GM18868 (cell line): ENCODE measurements at regions not wholly inside any gene's neighbourhood (a gene's known extent, or its start where the extent isn't known, plus 50 kb on each side); places are given as distances from the start of the nearest gene placed in this dataset.

ENCODE experiments used
- ATAC-seq: cut with Tn5 transposase; IDR thresholded peaks from one replicate; pipeline ENCODE4 v1.9.1; 2021; ENCODE audit warnings: mild to moderate bottlenecking, moderate library complexity; ENCODE audit not compliant: unreplicated experiment

- no peak for ATAC-seq
Measured at GRCh38 chr13:107529035-107529434, 686.3 kb downstream of the LIG4 start.

- no peak for ATAC-seq
Measured at GRCh38 chr13:107518780-107519179, 696.6 kb downstream of the LIG4 start.

DNA sequence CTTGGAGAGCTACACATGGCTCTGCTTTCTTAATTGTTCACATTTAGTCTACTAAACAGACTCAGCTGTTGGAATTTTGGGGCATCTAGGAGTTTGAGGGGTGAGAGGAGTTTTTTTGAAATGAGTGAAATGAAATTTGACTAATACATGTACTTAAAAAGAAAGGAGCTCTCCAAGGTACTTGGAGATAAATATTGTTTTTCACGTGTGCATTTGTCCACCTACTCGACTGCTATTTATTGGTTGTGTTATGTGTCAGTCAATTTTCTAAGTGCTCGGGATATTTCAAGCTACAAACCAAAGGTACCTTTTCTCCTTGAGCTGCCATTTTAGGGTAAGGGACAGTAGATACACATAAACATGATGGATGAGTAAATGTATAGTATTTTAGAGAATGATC lies 697.0 kb downstream of the LIG4 start:
- no peak for ATAC-seq

- ATAC-seq: no peak
Measured at GRCh38 chr13:107516517-107516916, 698.8 kb downstream of the LIG4 start.

- no peak for ATAC-seq
Measured at GRCh38 chr13:107512551-107512950, 702.8 kb downstream of the LIG4 start.

GRCh38 chr13:107497661-107498060 lies 717.7 kb downstream of the LIG4 start:
- ATAC-seq: no peak

GRCh38 chr13:107493266-107493665 lies 722.1 kb downstream of the LIG4 start:
- no peak for ATAC-seq

DNA sequence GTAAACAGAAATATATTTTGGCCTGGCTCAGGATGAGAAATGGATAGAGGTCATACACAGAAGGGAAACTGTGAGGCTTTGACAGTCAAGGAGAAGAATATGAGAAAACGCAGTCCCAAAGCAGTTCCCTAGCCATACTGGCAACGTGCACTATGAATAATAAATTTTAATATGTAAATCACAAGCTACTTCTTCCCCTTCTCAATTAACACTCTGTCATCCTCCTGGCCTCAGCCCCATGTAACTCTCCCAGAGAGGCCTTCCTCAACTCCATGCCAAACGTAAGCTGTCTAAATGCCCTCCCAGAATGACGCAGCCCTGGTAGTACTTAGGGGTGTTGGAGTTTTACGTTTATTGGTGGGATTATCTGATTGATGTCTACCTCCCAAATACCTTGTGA lies 732.6 kb downstream of the LIG4 start:
- ATAC-seq: no peak

DNA sequence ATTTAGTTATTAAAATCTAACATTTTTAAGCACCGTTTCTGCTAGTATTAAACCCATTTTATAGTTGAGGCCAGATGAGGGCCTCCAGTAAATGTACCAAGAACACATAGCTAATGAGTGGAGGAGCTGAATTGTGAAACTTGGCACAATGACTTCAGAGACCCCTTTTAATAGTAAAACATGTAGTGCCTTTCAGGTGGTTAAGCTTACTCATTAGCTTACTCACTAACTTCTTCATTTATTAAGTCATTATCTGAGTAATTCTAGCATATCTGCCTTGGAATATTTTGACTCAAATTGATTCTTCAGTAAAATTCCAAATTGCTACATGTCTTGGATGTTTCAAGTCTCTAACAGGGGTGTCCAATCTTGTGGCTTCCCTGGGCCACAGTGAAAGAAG lies 735.2 kb downstream of the LIG4 start:
- ATAC-seq: no peak

DNA sequence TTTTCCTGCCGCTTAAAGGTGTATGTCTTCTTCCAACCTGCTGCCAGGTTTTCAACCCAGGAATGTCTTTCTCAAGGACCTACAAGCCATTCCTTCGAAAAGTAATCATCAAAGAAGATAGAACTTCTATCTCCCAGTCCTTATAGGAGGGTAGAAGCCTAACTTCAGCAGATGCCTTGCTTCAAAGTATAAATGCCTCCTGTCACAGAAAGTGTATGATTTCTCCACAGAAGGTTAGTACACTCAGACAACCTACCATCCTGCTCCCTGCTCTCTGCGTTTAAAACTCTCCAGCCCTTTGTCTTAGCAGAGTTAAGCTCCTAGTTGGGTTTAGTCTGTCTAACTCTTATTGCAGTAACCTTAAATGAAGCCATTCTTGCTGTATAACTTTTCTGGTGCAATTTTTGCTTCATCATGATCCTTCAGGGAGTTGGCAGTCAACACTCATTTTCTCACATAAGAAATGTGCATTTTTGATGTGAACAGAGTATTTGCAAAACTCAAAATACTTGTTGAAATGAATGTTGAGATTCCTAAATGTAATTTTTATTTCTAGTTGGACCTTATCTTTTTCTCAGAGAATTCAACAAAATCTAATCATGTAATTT lies 737.5 kb downstream of the LIG4 start:
- ATAC-seq: no peak

DNA sequence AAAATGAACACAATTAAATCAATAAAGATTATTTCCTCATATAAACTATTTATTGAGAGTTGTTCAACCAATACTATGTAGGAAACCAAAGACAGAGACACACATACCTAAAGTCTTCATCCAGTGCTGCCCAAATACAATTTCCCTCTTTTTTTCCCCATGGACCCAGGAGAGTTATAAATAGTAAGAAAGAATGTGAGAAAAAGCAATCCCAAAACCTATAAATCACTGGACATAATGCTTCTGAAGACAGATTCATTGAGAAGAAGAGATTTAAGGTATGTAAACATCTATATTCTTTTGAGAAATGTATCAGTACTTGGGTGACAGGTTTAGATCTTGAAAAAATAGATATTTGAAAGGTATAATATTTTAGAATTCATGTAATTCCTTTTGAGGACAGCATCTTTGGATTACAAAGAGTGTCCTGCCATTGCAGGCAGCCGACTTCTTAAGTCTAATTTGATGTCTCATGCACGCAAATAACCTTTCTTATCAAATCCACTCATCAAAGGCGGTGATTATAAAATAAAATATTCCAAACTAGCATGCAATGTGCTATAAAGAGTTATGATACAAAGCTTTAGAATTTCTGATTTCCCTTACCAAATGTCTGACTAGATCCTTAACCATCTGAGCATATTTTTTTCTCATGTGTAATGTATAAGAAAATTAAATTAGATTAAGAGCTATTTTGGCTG lies 739.4 kb downstream of the LIG4 start:
- ATAC-seq: no peak

- no peak for ATAC-seq
Measured at GRCh38 chr13:107473253-107473652, 742.1 kb downstream of the LIG4 start.

DNA sequence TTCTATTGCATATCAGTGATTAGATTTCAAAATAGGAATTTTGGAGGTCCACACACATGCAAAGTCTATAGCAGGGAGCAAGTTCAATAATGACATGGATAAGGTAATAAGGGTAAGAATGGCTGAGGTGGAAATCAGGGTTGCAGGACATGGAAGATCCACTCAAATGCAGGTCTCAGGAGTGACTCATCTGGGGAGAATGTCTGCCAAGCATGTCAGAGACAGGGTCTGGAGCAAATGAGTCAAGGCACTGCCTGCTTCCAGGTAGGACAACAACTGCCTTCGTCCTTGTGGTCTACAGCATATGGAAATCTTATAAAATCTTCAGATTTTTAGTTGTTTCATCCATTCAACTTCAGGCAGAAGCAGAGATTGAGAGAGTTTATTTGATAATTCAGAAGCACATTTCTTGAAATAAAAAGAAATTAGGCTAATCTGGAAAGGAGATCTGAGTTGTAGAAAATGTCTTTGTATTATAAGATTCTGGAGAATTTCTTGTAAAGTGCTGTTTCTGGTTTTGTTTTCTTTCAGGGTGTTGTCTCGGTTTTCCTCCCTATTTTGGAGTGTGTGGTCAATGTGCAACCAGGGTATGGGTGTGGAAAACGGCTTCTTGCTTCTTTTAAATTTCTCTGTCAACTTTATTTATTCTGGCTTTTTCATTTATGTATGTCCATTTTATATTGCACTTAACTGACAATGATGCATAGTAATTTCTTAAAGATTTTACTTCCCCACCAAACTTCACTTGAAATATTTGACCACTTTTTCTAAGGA lies 748.8 kb downstream of the LIG4 start:
- ATAC-seq: no peak

GRCh38 chr13:107462501-107462900 lies 752.8 kb downstream of the LIG4 start:
- no peak for ATAC-seq

- ATAC-seq: no peak
Measured at GRCh38 chr13:107461751-107462150, 753.6 kb downstream of the LIG4 start.

- no peak for ATAC-seq
Measured at GRCh38 chr13:107459430-107459829, 755.9 kb downstream of the LIG4 start.

- ATAC-seq: no peak
Measured at GRCh38 chr13:107458269-107458668, 757.1 kb downstream of the LIG4 start.

DNA sequence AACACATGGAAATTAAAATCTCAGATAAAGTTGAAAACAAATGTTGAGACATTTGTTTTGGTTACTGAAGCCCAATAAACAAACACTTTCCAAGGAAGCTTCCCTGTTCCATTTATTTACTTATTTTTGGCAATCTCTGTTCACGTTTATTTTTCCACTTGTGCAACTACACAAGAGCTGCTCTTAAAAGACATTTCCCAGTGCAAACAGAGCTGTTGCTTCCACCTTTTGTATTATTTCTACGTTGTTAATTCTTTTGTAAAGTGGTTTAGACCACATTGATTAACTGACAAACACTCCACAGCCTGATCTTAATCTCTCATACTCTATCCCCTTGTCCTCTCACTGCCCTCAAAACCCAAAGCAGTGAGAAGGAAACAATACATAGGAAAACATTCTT lies 757.6 kb downstream of the LIG4 start:
- no peak for ATAC-seq

- no peak for ATAC-seq
Measured at GRCh38 chr13:107456431-107456830, 758.9 kb downstream of the LIG4 start.

DNA sequence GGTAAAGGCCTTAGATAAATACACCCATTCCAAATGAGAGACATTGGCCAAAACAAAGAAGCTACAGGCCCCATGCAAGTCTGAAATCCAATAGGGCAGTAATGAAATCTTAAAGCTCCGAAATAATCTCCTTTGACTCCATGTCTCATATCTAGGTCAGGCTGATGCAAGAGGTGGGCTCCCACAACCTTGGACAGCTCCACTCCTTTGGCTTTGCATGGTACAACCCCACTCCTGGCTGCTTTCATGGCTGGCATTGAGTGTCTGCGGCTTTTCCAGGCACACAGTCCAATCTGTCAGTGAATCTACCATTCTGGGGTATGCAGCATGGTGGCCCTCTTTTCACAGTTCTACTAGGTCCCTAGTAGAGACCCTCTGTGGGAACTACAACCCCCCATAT lies 762.5 kb downstream of the LIG4 start:
- ATAC-seq: no peak

DNA sequence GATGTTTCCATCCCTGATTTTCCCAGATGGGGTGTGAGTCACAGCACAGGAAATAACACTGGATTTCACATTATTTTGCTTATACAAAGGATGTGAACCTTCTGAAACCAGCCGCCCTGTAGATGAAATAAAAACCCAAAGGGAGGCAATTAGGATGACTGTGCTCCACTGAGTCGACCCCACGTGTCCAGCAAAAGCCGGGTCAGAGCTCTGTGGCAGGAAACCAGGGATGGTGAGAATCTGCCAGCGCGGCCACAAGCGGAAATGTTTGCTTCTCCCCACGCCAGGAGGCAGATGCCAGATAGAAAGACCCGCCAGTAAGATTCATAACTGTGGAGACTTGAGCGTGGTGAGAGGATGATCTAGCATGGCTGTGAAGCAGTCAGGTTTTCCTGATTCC lies 764.4 kb downstream of the LIG4 start:
- ATAC-seq: no peak

DNA sequence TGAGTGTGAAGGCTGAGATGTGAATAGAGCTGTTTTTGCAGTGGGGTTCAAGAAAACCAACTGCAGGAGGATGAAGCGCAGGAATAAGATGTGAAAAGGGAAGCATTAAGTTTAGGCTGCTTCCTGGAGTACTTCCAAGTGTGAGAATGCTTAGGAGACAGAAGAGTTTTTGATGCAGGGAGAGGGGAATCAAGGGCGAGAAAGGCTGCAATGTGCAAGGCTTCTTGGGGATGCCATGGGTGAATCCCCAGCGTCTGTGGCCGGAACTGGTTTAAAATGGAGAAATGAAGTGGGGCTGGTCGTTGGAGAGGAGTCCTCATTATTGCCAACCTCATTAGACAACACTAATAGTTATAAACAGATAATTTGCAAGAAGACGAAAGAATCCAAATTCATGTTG lies 764.9 kb downstream of the LIG4 start:
- no peak for ATAC-seq
